DMS79 (cell line): ENCODE measurements at regions not wholly inside any gene's neighbourhood (a gene's known extent, or its start where the extent isn't known, plus 50 kb on each side); places are given as distances from the start of the nearest gene placed in this dataset.
"Not testable (repeated sequence)": the region's sequence is repeated elsewhere in the genome, so short reads cannot be mapped to it uniquely, and the experiment has no call there.

Source experiments
- DNase-seq: peaks from one replicate; lab custom pipeline; 2025; lab: John Stamatoyannopoulos, UW

- not testable (repeated sequence) for DNase-seq
Observed at GRCh38 chr15:84421513-84422181, 179.2 kb upstream of the ZSCAN2 start.

GRCh38 chr15:84425327-84425726 lies 175.5 kb upstream of the ZSCAN2 start:
- DNase-seq = not testable (repeated sequence)

GRCh38 chr15:84473305-84473877 lies 127.4 kb upstream of the ZSCAN2 start:
- not testable (repeated sequence) for DNase-seq

GRCh38 chr15:84476364-84477033 lies 124.3 kb upstream of the ZSCAN2 start:
- not testable (repeated sequence) for DNase-seq

GRCh38 chr15:84477550-84477949 lies 123.3 kb upstream of the ZSCAN2 start:
- not testable (repeated sequence) for DNase-seq

GRCh38 chr15:84480174-84480681 lies 120.6 kb upstream of the ZSCAN2 start:
- DNase-seq = not testable (repeated sequence)

- DNase-seq = not testable (repeated sequence)
Observed at GRCh38 chr15:84483859-84484258, 117.0 kb upstream of the ZSCAN2 start.

- DNase-seq = not testable (repeated sequence)
Observed at GRCh38 chr15:84500165-84500889, 100.5 kb upstream of the ZSCAN2 start.

GRCh38 chr15:84503101-84503500 lies 97.7 kb upstream of the ZSCAN2 start:
- DNase-seq = not testable (repeated sequence)

GRCh38 chr15:84505552-84505951 lies 95.3 kb upstream of the ZSCAN2 start:
- not testable (repeated sequence) for DNase-seq

GRCh38 chr15:84512324-84512723 lies 88.5 kb upstream of the ZSCAN2 start:
- DNase-seq = not testable (repeated sequence)

GRCh38 chr15:84516773-84517172 lies 84.0 kb upstream of the ZSCAN2 start:
- not testable (repeated sequence) for DNase-seq

GRCh38 chr15:84525491-84526344 lies 75.1 kb upstream of the ZSCAN2 start:
- DNase-seq = not testable (repeated sequence)

GRCh38 chr15:84530751-84531150 lies 70.1 kb upstream of the ZSCAN2 start:
- DNase-seq = not testable (repeated sequence)

- not testable (repeated sequence) for DNase-seq
Observed at GRCh38 chr15:84531223-84531622, 69.6 kb upstream of the ZSCAN2 start.

GRCh38 chr15:84531709-84532367 lies 69.0 kb upstream of the ZSCAN2 start:
- DNase-seq = not testable (repeated sequence)

- not testable (repeated sequence) for DNase-seq
Observed at GRCh38 chr15:84533705-84534104, 67.1 kb upstream of the ZSCAN2 start.

- DNase-seq = not testable (repeated sequence)
Observed at GRCh38 chr15:84534561-84535235, 66.1 kb upstream of the ZSCAN2 start.

- not testable (repeated sequence) for DNase-seq
Observed at GRCh38 chr15:84536181-84536580, 64.6 kb upstream of the ZSCAN2 start.

- not testable (repeated sequence) for DNase-seq
Observed at GRCh38 chr15:84544586-84544985, 56.2 kb upstream of the ZSCAN2 start.
